ENCODE measurements at regions not wholly inside any gene's neighbourhood (a gene's known extent, or its start where the extent isn't known, plus 50 kb on each side); places are given as distances from the start of the nearest gene placed in this dataset.

DNA sequence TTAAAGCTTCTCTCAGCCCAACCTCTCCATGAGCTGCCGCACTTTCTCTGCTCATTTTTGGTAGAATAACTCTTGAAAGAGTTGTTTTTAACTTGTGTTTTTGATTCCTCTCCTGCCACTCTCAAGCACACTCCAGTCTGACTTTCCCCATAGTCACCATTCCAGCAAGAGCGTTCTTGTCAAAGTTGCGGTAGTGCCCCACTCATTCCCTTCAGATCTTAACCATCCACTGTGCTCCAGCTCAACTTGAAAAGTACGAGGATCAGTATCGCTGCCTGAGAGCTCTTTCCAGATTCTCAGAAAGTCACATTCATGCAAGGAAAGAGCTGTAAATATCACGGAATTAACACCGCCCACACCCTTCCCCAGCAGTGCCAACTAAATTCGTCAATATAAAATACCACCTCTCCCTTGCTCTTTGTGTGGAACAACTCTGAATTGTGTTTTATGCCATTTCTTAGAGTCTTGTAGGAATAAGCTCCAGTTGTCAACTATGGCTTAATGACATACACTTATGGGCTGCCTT is 59.7 kb upstream of the IL15 start:
- TF ChIP-seq, protein P1, sequence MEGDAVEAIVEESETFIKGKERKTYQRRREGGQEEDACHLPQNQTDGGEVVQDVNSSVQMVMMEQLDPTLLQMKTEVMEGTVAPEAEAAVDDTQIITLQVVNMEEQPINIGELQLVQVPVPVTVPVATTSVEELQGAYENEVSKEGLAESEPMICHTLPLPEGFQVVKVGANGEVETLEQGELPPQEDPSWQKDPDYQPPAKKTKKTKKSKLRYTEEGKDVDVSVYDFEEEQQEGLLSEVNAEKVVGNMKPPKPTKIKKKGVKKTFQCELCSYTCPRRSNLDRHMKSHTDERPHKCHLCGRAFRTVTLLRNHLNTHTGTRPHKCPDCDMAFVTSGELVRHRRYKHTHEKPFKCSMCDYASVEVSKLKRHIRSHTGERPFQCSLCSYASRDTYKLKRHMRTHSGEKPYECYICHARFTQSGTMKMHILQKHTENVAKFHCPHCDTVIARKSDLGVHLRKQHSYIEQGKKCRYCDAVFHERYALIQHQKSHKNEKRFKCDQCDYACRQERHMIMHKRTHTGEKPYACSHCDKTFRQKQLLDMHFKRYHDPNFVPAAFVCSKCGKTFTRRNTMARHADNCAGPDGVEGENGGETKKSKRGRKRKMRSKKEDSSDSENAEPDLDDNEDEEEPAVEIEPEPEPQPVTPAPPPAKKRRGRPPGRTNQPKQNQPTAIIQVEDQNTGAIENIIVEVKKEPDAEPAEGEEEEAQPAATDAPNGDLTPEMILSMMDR (conservative IDR thresholded peaks at IDR 0.05; ENCODE audit: low read depth, low read length) = no peak
- DNase-seq (ENCODE audit: low read depth) = no peak
- no peak overlapping the region for H3K4me3 ChIP-seq (ENCODE audit: low read depth, low read length)

DNA sequence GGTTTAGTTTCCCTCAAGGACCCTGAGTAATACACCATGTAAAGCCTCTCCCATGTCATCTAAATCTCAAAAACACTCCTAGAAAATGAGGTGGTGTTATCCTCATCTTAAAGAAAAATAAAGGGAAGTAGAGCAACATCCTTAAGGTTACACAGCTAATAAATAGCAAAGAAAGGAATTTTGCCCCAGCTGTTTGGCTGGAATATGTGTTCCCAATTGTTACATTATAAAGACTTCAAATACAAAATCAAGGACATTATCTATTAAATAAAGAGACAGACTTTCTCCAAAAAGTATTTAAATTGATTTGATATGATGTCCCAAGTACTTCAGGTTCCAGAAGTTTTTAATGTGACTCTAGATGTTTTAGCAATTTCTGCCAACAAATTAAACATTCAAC is 57.9 kb upstream of the IL15 start:
- no peak for DNase-seq (ENCODE audit: low read depth)
- TF ChIP-seq, protein P1 (conservative IDR thresholded peaks at IDR 0.05; ENCODE audit: low read depth, low read length) = no peak
- no peak overlapping the region for H3K4me3 ChIP-seq (ENCODE audit: low read depth, low read length)

DNA sequence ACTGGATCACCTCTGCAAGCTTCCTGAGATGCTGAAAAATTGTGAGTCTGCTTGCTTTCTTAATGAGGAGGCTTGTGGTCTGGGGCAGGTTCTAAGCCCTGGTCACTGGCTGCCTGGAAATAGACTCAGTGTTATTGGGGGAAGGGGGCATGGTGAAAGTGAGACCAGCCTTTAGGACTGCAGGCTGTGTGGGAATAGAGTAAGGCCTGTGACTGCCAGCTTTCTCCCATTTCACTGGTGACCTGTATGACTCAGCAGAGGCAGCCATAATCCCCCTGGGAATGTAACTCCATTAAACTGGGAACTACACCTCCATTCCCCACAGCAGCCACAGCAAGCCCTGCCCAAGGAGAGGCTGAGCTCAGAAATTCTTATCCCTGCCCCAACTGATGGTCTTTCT is 55.9 kb upstream of the IL15 start:
- no peak for DNase-seq (ENCODE audit: low read depth)
- H3K4me3 ChIP-seq (ENCODE audit: low read depth, low read length) = no peak overlapping the region
- TF ChIP-seq, protein P1 (conservative IDR thresholded peaks at IDR 0.05; ENCODE audit: low read depth, low read length) = no peak
